NT2/D1 (cell line): ENCODE measurements at regions not wholly inside any gene's neighbourhood (a gene's known extent, or its start where the extent isn't known, plus 50 kb on each side); places are given as distances from the start of the nearest gene placed in this dataset.

ENCODE experiments used
- YY1 ChIP-seq: IDR thresholded peaks from 2 replicates; pipeline ENCODE4 v1.6.1; 2011; ENCODE audit not compliant: insufficient read length, insufficient read depth
- ZNF274 ChIP-seq: IDR thresholded peaks from 2 replicates; pipeline ENCODE4 v1.6.1; 2011; ENCODE audit warnings: mild to moderate bottlenecking, low read depth, low read length

- TF ChIP-seq YY1 (no peak), ZNF274 (no peak)
Measured at GRCh38 chr3:30473374-30474051, 132.9 kb upstream of the TGFBR2 start.
